ENCODE measurements at regions not wholly inside any gene's neighbourhood (a gene's known extent, or its start where the extent isn't known, plus 50 kb on each side); places are given as distances from the start of the nearest gene placed in this dataset.

DNA sequence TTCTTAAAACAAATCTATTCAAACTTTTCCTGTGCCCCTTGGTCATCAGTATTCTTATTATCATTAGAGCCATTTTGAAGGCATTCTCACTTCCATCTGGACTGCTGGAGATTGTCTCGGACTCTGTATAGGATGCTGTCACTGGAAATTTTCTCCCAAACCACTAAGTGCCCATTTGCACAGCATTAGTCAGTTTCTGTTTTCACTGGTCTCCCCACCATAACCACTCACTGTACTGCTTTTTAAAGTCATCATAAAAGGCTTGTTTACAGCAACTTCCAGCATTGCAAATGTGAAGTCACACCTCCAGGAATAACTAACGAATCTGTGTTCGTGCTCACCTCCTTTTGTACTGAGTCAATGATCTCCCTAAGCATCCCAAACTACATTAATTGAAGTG lies 150.9 kb upstream of the SERTAD2 start:
- no peaks in the 10 kb centered on the region for H3K27me3 ChIP-seq (replicated peaks; ENCODE audit: insufficient read depth, low read length)
- 0 out of 2 replicates have a peak overlapping the region, but pooled peaks have one; percentile 19 for H2AFZ ChIP-seq (ENCODE audit: low read length)
- H3K4me2 ChIP-seq (ENCODE audit: low read depth, low read length), result no peak overlapping the region
- H3K79me2 ChIP-seq (ENCODE audit: low read length), result no peaks in the 10 kb centered on the region
- no peaks in the 10 kb centered on the region for H3F3A ChIP-seq (ENCODE audit: insufficient read depth, low read length)
- no peak overlapping the region for H3K4me3 ChIP-seq (ENCODE audit: low read length)
- DNase-seq, result no peak
- H4K20me1 ChIP-seq (ENCODE audit: insufficient read depth, low read length), result no peaks in the 10 kb centered on the region
- no peak overlapping the region for H3K27ac ChIP-seq (ENCODE audit: low read length)
- H3K9me3 ChIP-seq (replicated peaks; ENCODE audit: insufficient read depth, low read length), result no peaks in the 10 kb centered on the region
- no peaks in the 10 kb centered on the region for H3K9me2 ChIP-seq (replicated peaks; ENCODE audit: insufficient read depth, low read length)
- H3K36me3 ChIP-seq (replicated peaks; ENCODE audit: insufficient read depth, low read length), result no peaks in the 10 kb centered on the region
- H3K4me1 ChIP-seq (ENCODE audit: low read length), result peaks cover 11% of the 10 kb centered on the region
- H3K9ac ChIP-seq (ENCODE audit: low read length), result no peak overlapping the region
- TF ChIP-seq, protein P1, sequence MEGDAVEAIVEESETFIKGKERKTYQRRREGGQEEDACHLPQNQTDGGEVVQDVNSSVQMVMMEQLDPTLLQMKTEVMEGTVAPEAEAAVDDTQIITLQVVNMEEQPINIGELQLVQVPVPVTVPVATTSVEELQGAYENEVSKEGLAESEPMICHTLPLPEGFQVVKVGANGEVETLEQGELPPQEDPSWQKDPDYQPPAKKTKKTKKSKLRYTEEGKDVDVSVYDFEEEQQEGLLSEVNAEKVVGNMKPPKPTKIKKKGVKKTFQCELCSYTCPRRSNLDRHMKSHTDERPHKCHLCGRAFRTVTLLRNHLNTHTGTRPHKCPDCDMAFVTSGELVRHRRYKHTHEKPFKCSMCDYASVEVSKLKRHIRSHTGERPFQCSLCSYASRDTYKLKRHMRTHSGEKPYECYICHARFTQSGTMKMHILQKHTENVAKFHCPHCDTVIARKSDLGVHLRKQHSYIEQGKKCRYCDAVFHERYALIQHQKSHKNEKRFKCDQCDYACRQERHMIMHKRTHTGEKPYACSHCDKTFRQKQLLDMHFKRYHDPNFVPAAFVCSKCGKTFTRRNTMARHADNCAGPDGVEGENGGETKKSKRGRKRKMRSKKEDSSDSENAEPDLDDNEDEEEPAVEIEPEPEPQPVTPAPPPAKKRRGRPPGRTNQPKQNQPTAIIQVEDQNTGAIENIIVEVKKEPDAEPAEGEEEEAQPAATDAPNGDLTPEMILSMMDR (IDR thresholded peaks at IDR 0.05; ENCODE audit: low read length), result no peak
- TF ChIP-seq EZH2phosphoT487 (IDR thresholded peaks at IDR 0.05; ENCODE audit: low read length) (no peak), EZH2 (optimal IDR thresholded peaks at IDR 0.05; ENCODE audit: low read depth, low read length) (no peak)

DNA sequence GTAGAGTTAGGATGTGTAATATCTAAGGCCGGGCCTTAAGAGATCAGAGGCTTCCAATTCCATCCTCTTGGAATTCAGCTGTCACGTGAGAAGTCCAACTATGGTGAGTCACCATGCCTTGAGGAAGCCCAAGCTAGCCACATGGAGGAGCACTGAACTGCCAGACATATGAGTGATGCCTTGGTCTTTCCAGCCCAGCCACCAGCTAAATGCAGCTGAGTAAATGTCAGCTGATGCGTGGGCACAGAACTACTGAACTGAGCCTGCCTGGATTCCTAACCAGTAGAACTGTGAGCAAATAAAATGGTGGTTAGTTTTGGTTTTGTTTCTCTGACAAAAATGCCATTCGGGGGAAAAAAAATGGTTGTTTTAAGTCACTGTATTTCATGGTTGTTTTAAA lies 153.7 kb upstream of the SERTAD2 start:
- DNase-seq, result peak; percentile 51

DNA sequence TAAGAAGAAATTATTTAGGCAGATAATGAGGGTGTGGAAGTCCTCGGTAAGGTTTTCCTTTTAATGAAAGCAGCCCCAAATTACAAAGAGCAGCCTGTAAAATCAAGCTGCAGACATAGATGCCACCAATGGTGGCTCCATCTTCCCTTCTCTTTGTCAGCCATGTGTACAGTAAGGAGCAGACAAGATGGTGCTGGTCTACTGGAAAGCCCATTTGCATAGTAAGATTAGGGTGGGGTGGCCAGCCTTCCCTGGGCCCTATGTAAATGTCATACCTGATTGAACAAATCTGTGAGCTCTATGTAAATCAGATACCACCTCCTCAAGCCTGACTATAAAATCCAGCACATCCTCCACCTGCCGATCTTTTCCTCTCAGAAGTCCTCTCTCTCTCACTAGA lies 154.4 kb upstream of the SERTAD2 start:
- H3K4me3 ChIP-seq (ENCODE audit: low read length), result no peak overlapping the region
- H3K4me2 ChIP-seq (ENCODE audit: low read depth, low read length), result peak overlapping the region; percentile 39; the same call in 1 of the 2 replicates
- no peak overlapping the region for H3K27ac ChIP-seq (ENCODE audit: low read length)
- peaks cover 11% of the 10 kb centered on the region for H3K4me1 ChIP-seq (ENCODE audit: low read length)
- no peaks in the 10 kb centered on the region for H3K27me3 ChIP-seq (replicated peaks; ENCODE audit: insufficient read depth, low read length)
- no peaks in the 10 kb centered on the region for H3F3A ChIP-seq (ENCODE audit: insufficient read depth, low read length)
- TF ChIP-seq EZH2 (optimal IDR thresholded peaks at IDR 0.05; ENCODE audit: low read depth, low read length), result no peak
- H3K9me2 ChIP-seq (replicated peaks; ENCODE audit: insufficient read depth, low read length), result no peaks in the 10 kb centered on the region
- no peaks in the 10 kb centered on the region for H3K9me3 ChIP-seq (replicated peaks; ENCODE audit: insufficient read depth, low read length)
- H3K36me3 ChIP-seq (replicated peaks; ENCODE audit: insufficient read depth, low read length), result no peaks in the 10 kb centered on the region
- no peaks in the 10 kb centered on the region for H3K79me2 ChIP-seq (ENCODE audit: low read length)
- no peak overlapping the region for H3K9ac ChIP-seq (ENCODE audit: low read length)
- H4K20me1 ChIP-seq (ENCODE audit: insufficient read depth, low read length), result no peaks in the 10 kb centered on the region
- DNase-seq, result peak; percentile 10
- peak overlapping the region; percentile 47; the same call in 1 of the 2 replicates for H2AFZ ChIP-seq (ENCODE audit: low read length)

More for the DNA sequence above, 153.7 kb upstream of the SERTAD2 start:
- 0 out of 2 replicates have a peak overlapping the region, but pooled peaks have one; percentile 4 for H3K27ac ChIP-seq (ENCODE audit: low read length)
- peaks cover 11% of the 10 kb centered on the region for H3K4me1 ChIP-seq (ENCODE audit: low read length)
- no peak for TF ChIP-seq EZH2 (optimal IDR thresholded peaks at IDR 0.05; ENCODE audit: low read depth, low read length)
- TF ChIP-seq EZH2phosphoT487 (IDR thresholded peaks at IDR 0.05; ENCODE audit: low read length), result no peak
- TF ChIP-seq, protein P1 (IDR thresholded peaks at IDR 0.05; ENCODE audit: low read length), result no peak
- H3K36me3 ChIP-seq (replicated peaks; ENCODE audit: insufficient read depth, low read length), result no peaks in the 10 kb centered on the region
- H3K79me2 ChIP-seq (ENCODE audit: low read length), result no peaks in the 10 kb centered on the region
- no peak overlapping the region for H3K9ac ChIP-seq (ENCODE audit: low read length)
- H3K4me2 ChIP-seq (ENCODE audit: low read depth, low read length), result peak overlapping the region; percentile 39; the same call in 1 of the 2 replicates
- no peaks in the 10 kb centered on the region for H3K27me3 ChIP-seq (replicated peaks; ENCODE audit: insufficient read depth, low read length)
- H3K9me2 ChIP-seq (replicated peaks; ENCODE audit: insufficient read depth, low read length), result no peaks in the 10 kb centered on the region
- no peaks in the 10 kb centered on the region for H3F3A ChIP-seq (ENCODE audit: insufficient read depth, low read length)
- H2AFZ ChIP-seq (ENCODE audit: low read length), result peak overlapping the region; percentile 47
- H3K4me3 ChIP-seq (ENCODE audit: low read length), result no peak overlapping the region
- no peaks in the 10 kb centered on the region for H4K20me1 ChIP-seq (ENCODE audit: insufficient read depth, low read length)
- no peaks in the 10 kb centered on the region for H3K9me3 ChIP-seq (replicated peaks; ENCODE audit: insufficient read depth, low read length)

DNA sequence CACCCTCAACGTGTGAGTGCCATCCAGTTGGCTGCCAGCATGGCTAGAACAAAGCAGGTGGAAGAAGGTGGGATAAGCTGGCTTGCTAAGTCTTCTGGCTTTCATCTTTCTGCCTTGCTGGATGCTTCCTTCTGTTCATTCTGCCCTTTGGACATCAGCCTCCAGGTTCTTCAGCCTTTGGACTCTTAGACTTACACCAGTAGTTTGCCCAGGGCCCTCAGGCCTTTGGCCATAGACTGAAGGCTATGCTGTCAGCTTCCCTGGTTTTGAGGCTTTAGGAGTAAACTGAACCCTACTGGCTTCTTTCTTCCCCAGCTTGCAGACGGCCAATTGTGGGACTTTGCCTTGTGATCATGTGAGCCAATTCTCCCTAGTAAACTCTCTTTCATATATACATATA lies 155.0 kb upstream of the SERTAD2 start:
- H2AFZ ChIP-seq (ENCODE audit: low read length), result no peak overlapping the region

More for the DNA sequence above, 155.0 kb upstream of the SERTAD2 start:
- H3K4me1 ChIP-seq (ENCODE audit: low read length), result peaks cover 11% of the 10 kb centered on the region
- H3K9ac ChIP-seq (ENCODE audit: low read length), result no peak overlapping the region
- H3K79me2 ChIP-seq (ENCODE audit: low read length), result no peaks in the 10 kb centered on the region
- H3K4me3 ChIP-seq (ENCODE audit: low read length), result no peak overlapping the region
- no peaks in the 10 kb centered on the region for H3K36me3 ChIP-seq (replicated peaks; ENCODE audit: insufficient read depth, low read length)
- no peaks in the 10 kb centered on the region for H3K9me3 ChIP-seq (replicated peaks; ENCODE audit: insufficient read depth, low read length)
- H3F3A ChIP-seq (ENCODE audit: insufficient read depth, low read length), result no peaks in the 10 kb centered on the region
- H4K20me1 ChIP-seq (ENCODE audit: insufficient read depth, low read length), result no peaks in the 10 kb centered on the region
- no peak overlapping the region for H3K27ac ChIP-seq (ENCODE audit: low read length)
- no peak overlapping the region for H3K4me2 ChIP-seq (ENCODE audit: low read depth, low read length)
- TF ChIP-seq EZH2phosphoT487 (IDR thresholded peaks at IDR 0.05; ENCODE audit: low read length), result no peak
- TF ChIP-seq, protein P1 (IDR thresholded peaks at IDR 0.05; ENCODE audit: low read length), result no peak
- TF ChIP-seq EZH2 (optimal IDR thresholded peaks at IDR 0.05; ENCODE audit: low read depth, low read length), result no peak
- no peaks in the 10 kb centered on the region for H3K27me3 ChIP-seq (replicated peaks; ENCODE audit: insufficient read depth, low read length)
- DNase-seq, result no peak
- H3K9me2 ChIP-seq (replicated peaks; ENCODE audit: insufficient read depth, low read length), result no peaks in the 10 kb centered on the region

Data from MM.1S (cell line).